ENCODE measurements at regions not wholly inside any gene's neighbourhood (a gene's known extent, or its start where the extent isn't known, plus 50 kb on each side); places are given as distances from the start of the nearest gene placed in this dataset.

DNA sequence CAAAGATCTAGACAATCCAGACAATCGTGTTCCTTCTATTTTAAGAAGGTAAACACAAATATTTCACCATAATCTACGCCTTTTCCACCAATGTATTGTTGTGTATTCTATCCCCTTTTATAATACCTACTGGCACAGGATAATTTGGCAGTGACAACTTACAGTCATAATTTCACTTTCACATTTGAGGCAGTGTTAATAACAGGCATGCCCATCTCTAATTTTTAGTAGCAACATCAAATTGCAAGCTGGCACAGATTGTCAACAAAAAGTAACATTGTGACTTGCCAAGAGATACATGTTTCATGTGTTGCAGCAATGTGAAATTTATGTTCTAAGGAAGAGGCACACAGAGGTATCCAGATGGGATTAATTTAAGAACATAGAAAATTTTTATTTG lies 912.5 kb upstream of the PABPC4L start:
- no peak for TF ChIP-seq GATA2 (IDR thresholded peaks at IDR 0.05; ENCODE audit: insufficient read depth, insufficient read length, low read depth, low read length)
- TF ChIP-seq, protein P1, sequence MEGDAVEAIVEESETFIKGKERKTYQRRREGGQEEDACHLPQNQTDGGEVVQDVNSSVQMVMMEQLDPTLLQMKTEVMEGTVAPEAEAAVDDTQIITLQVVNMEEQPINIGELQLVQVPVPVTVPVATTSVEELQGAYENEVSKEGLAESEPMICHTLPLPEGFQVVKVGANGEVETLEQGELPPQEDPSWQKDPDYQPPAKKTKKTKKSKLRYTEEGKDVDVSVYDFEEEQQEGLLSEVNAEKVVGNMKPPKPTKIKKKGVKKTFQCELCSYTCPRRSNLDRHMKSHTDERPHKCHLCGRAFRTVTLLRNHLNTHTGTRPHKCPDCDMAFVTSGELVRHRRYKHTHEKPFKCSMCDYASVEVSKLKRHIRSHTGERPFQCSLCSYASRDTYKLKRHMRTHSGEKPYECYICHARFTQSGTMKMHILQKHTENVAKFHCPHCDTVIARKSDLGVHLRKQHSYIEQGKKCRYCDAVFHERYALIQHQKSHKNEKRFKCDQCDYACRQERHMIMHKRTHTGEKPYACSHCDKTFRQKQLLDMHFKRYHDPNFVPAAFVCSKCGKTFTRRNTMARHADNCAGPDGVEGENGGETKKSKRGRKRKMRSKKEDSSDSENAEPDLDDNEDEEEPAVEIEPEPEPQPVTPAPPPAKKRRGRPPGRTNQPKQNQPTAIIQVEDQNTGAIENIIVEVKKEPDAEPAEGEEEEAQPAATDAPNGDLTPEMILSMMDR (IDR thresholded peaks at IDR 0.05; ENCODE audit: extremely low read depth in 1 of 2, insufficient read depth in 1 of 2, low read depth in 1 of 2, low read length in 2 of 2) = no peak
- TF ChIP-seq POLR2A (IDR thresholded peaks at IDR 0.05; ENCODE audit: low read depth, low read length) = no peak
